HG03354 (cell line): ENCODE measurements at regions not wholly inside any gene's neighbourhood (a gene's known extent, or its start where the extent isn't known, plus 50 kb on each side); places are given as distances from the start of the nearest gene placed in this dataset.
"Not testable (repeated sequence)": the region's sequence is repeated elsewhere in the genome, so short reads cannot be mapped to it uniquely, and the experiment has no call there.

Source experiments
- ATAC-seq: cut with Tn5 transposase; IDR thresholded peaks from one replicate; pipeline ENCODE4 v1.9.1; 2021; ENCODE audit warnings: mild to moderate bottlenecking; ENCODE audit not compliant: unreplicated experiment, poor library complexity, severe bottlenecking

- ATAC-seq = peak; percentile 89
Observed at GRCh38 chr14:87745507-87746118, 247.4 kb downstream of the GALC start.

- ATAC-seq = not testable (repeated sequence)
Observed at GRCh38 chr14:87734577-87735360, 258.2 kb downstream of the GALC start.

GRCh38 chr14:87733115-87733514 is 259.9 kb downstream of the GALC start:
- ATAC-seq = not testable (repeated sequence)

GRCh38 chr14:87732562-87732961 is 260.4 kb downstream of the GALC start:
- no peak for ATAC-seq

GRCh38 chr14:87725318-87725717 is 267.7 kb downstream of the GALC start:
- ATAC-seq = no peak

GRCh38 chr14:87712396-87713090 is 280.4 kb downstream of the GALC start:
- no peak for ATAC-seq

- ATAC-seq = no peak
Observed at GRCh38 chr14:87705439-87705896, 287.5 kb downstream of the GALC start.

GRCh38 chr14:87698481-87698880 is 294.5 kb downstream of the GALC start:
- no peak for ATAC-seq

GRCh38 chr14:87696485-87696884 is 296.5 kb downstream of the GALC start:
- no peak for ATAC-seq

GRCh38 chr14:87691042-87691881 is 301.7 kb downstream of the GALC start:
- no peak for ATAC-seq

GRCh38 chr14:87690076-87690613 is 302.8 kb downstream of the GALC start:
- ATAC-seq = no peak

GRCh38 chr14:87688524-87688923 is 304.5 kb downstream of the GALC start:
- ATAC-seq = no peak

- ATAC-seq = no peak
Observed at GRCh38 chr14:87687420-87687819, 305.6 kb downstream of the GALC start.

- no peak for ATAC-seq
Observed at GRCh38 chr14:87686746-87687145, 306.2 kb downstream of the GALC start.

GRCh38 chr14:87679866-87680265 is 313.1 kb downstream of the GALC start:
- no peak for ATAC-seq

GRCh38 chr14:87678624-87679023 is 314.4 kb downstream of the GALC start:
- ATAC-seq = no peak

- ATAC-seq = no peak
Observed at GRCh38 chr14:87676814-87677437, 316.1 kb downstream of the GALC start.

- no peak for ATAC-seq
Observed at GRCh38 chr14:87667659-87668058, 325.3 kb downstream of the GALC start.

GRCh38 chr14:87656315-87656714 is 336.7 kb downstream of the GALC start:
- ATAC-seq = no peak
